Stromal cell of bone marrow (primary cell): ENCODE measurements at regions not wholly inside any gene's neighbourhood (a gene's known extent, or its start where the extent isn't known, plus 50 kb on each side); places are given as distances from the start of the nearest gene placed in this dataset.

ENCODE experiments used
- DNase-seq: peaks from one replicate; pipeline ENCODE4 v3.0.0-alpha.2; 2012; ENCODE audit warnings: low read depth

GRCh38 chr2:150162241-150162942 is 325.1 kb downstream of the RND3 start:
- no peak for DNase-seq

- no peak for DNase-seq
Observed at GRCh38 chr2:150160058-150160457, 327.4 kb downstream of the RND3 start.

GRCh38 chr2:150159300-150159699 is 328.2 kb downstream of the RND3 start:
- no peak for DNase-seq

GRCh38 chr2:150156876-150157275 is 330.6 kb downstream of the RND3 start:
- no peak for DNase-seq

- no peak for DNase-seq
Observed at GRCh38 chr2:150156415-150156814, 331.1 kb downstream of the RND3 start.

- no peak for DNase-seq
Observed at GRCh38 chr2:150154308-150154797, 333.1 kb downstream of the RND3 start.

GRCh38 chr2:150153646-150154307 is 333.7 kb downstream of the RND3 start:
- no peak for DNase-seq

- DNase-seq, result no peak
Observed at GRCh38 chr2:150152230-150152629, 335.2 kb downstream of the RND3 start.

GRCh38 chr2:150150144-150150543 is 337.3 kb downstream of the RND3 start:
- DNase-seq, result no peak

GRCh38 chr2:150147889-150148683 is 339.4 kb downstream of the RND3 start:
- no peak for DNase-seq

- no peak for DNase-seq
Observed at GRCh38 chr2:150146879-150147278, 340.6 kb downstream of the RND3 start.

- DNase-seq, result no peak
Observed at GRCh38 chr2:150145299-150145692, 342.2 kb downstream of the RND3 start.

- no peak for DNase-seq
Observed at GRCh38 chr2:150144546-150145298, 342.7 kb downstream of the RND3 start.

GRCh38 chr2:150143087-150143536 is 344.4 kb downstream of the RND3 start:
- no peak for DNase-seq

- DNase-seq, result no peak
Observed at GRCh38 chr2:150142561-150142960, 344.9 kb downstream of the RND3 start.

- DNase-seq, result no peak
Observed at GRCh38 chr2:150141226-150142001, 346.1 kb downstream of the RND3 start.

GRCh38 chr2:150140777-150141176 is 346.7 kb downstream of the RND3 start:
- no peak for DNase-seq

- DNase-seq, result no peak
Observed at GRCh38 chr2:150138587-150138986, 348.9 kb downstream of the RND3 start.

GRCh38 chr2:150137338-150138069 is 350.0 kb downstream of the RND3 start:
- no peak for DNase-seq

- no peak for DNase-seq
Observed at GRCh38 chr2:150136893-150137292, 350.6 kb downstream of the RND3 start.
